ENCODE measurements at regions not wholly inside any gene's neighbourhood (a gene's known extent, or its start where the extent isn't known, plus 50 kb on each side); places are given as distances from the start of the nearest gene placed in this dataset.

- TF ChIP-seq POLR2A (IDR thresholded peaks at IDR 0.05) (no peak), EP300 (IDR thresholded peaks at IDR 0.05) (no peak)
- TF ChIP-seq, protein P1, sequence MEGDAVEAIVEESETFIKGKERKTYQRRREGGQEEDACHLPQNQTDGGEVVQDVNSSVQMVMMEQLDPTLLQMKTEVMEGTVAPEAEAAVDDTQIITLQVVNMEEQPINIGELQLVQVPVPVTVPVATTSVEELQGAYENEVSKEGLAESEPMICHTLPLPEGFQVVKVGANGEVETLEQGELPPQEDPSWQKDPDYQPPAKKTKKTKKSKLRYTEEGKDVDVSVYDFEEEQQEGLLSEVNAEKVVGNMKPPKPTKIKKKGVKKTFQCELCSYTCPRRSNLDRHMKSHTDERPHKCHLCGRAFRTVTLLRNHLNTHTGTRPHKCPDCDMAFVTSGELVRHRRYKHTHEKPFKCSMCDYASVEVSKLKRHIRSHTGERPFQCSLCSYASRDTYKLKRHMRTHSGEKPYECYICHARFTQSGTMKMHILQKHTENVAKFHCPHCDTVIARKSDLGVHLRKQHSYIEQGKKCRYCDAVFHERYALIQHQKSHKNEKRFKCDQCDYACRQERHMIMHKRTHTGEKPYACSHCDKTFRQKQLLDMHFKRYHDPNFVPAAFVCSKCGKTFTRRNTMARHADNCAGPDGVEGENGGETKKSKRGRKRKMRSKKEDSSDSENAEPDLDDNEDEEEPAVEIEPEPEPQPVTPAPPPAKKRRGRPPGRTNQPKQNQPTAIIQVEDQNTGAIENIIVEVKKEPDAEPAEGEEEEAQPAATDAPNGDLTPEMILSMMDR (IDR thresholded peaks at IDR 0.05) = no peak
These were observed 122.8 kb downstream of the RASSF9 start for GRCh38 chr12:85713373-85713772.

Data from sigmoid colon (tissue), 4 donors.